Body of pancreas (tissue), 4 donors: ENCODE measurements at regions not wholly inside any gene's neighbourhood (a gene's known extent, or its start where the extent isn't known, plus 50 kb on each side); places are given as distances from the start of the nearest gene placed in this dataset.

Source experiments
- CTCF ChIP-seq, 7 experiments: fragments of 450-650 bp in 4 of 7; fragments of 200-600 bp in 3 of 7; sonication (generic) in 3 of 7; IDR thresholded peaks; one replicate each; pipeline ENCODE4 v1.5.1; 2016 to 2019; ENCODE audit warnings: antibody characterized with exemption in 7 of 7
- POLR2A ChIP-seq, 3 donors: fragments of 450-650 bp; IDR thresholded peaks; one replicate each; pipeline ENCODE4 v1.6.1; 2016; ENCODE audit warnings: antibody characterized with exemption in 3 of 3, mild to moderate bottlenecking in 2 of 3

GRCh38 chr4:58541926-58542325 is 1431.7 kb upstream of the IGFBP7 start:
- no peak for TF ChIP-seq CTCF (IDR thresholded peaks at IDR 0.05)
- no peak for TF ChIP-seq POLR2A (IDR thresholded peaks at IDR 0.05)
